ENCODE measurements at regions not wholly inside any gene's neighbourhood (a gene's known extent, or its start where the extent isn't known, plus 50 kb on each side); places are given as distances from the start of the nearest gene placed in this dataset.
"Not testable (repeated sequence)": the region's sequence is repeated elsewhere in the genome, so short reads cannot be mapped to it uniquely, and the experiment has no call there.

DNA sequence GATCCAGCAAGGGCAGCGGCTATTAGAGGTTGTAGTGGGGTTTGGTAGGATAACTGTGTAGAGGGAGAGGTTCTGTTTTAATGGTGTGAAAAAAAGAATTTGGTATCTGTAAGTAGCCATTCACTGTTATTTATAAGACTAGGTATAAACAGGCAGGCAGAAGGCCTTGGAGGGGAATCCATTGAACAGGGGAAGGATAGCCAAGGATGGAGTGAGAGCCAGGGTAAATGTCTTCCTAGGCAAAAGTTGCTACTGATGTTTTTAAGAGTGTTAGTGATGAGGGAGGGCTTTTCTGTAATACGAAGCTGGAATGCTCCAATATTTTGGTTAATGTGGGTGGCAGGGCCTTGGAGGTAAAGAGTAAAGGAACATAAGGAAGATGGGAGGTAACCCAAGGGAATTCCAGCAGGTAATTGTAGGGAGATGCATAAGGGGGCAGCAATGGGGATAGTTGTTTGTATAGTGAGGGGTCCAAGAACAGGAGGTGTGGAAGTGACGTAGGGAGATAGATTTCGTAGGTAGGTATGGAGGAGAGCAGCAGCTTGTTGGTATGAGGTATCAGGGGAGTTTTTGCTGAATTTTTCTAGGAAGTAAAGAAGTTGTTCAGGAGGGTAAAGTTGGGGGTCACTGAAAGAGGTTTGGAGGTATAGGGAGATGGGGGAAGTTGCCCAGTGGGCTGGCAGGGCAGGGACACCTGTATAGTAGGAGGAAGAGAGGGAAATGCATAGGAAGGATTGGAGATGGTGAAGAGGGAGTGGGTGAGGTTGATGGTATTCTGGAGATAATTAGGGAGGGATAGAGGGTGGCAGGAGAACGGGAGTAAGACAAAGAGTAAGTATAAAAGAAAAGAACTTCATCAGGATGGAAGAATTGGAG is 752.4 kb upstream of the ADGRB3 start:
- 72 to 86% methylated on average over 5 of the region's 5 CpGs for WGBS, 2 donors
- DNase-seq (no peak), ATAC-seq (ENCODE audit: low FRiP score) (no peak)
- Histone ChIP-seq H3K27ac (ENCODE audit: low read depth in 1 of 2, low read length in 2 of 2) (no peak overlapping the region), H3K36me3 (ENCODE audit: control insufficient read depth in 1 of 2, insufficient read depth in 2 of 2, low read length in 1 of 2) (no peaks in the 10 kb centered on the region), H3K9me3 (ENCODE audit: control insufficient read depth, low read length) (no peaks in the 10 kb centered on the region), H3K4me1 (ENCODE audit: control insufficient read depth in 1 of 2, insufficient read depth in 2 of 2, low read length in 2 of 2) (no peaks in the 10 kb centered on the region), H3K27me3 (ENCODE audit: control insufficient read depth in 1 of 2, insufficient read depth in 2 of 2, low read length in 1 of 2) (no peaks in the 10 kb centered on the region), H3K4me3 (ENCODE audit: low read length in 2 of 2) (no peak overlapping the region)
- intact Hi-C loops (cut with DNase I): no loop called here

GRCh38 chr6:67881706-67882065 is 753.4 kb upstream of the ADGRB3 start:
- no peak overlapping the region for H3K27ac ChIP-seq (ENCODE audit: low read depth in 1 of 2, low read length in 2 of 2)
- H3K36me3 ChIP-seq (ENCODE audit: control insufficient read depth in 1 of 2, insufficient read depth in 2 of 2, low read length in 1 of 2): no peaks in the 10 kb centered on the region
- intact Hi-C loops (cut with DNase I): no loop called here
- DNase-seq (no peak), ATAC-seq (ENCODE audit: low FRiP score) (peak; percentile 19)
- H3K4me1 ChIP-seq (ENCODE audit: control insufficient read depth in 1 of 2, insufficient read depth in 2 of 2, low read length in 2 of 2): no peaks in the 10 kb centered on the region
- no peaks in the 10 kb centered on the region for H3K27me3 ChIP-seq (ENCODE audit: control insufficient read depth in 1 of 2, insufficient read depth in 2 of 2, low read length in 1 of 2)
- WGBS, 2 donors: 90 to 92% methylated on average over 4 of the region's 4 CpGs
- H3K4me3 ChIP-seq (ENCODE audit: low read length in 2 of 2): no peak overlapping the region
- H3K9me3 ChIP-seq (ENCODE audit: control insufficient read depth, low read length): no peaks in the 10 kb centered on the region

GRCh38 chr6:67880939-67881705 is 754.0 kb upstream of the ADGRB3 start:
- intact Hi-C loops (cut with DNase I): no loop called here
- Histone ChIP-seq H3K27ac (ENCODE audit: low read depth in 1 of 2, low read length in 2 of 2) (no peak overlapping the region), H3K36me3 (ENCODE audit: control insufficient read depth in 1 of 2, insufficient read depth in 2 of 2, low read length in 1 of 2) (no peaks in the 10 kb centered on the region), H3K4me1 (ENCODE audit: control insufficient read depth in 1 of 2, insufficient read depth in 2 of 2, low read length in 2 of 2) (no peaks in the 10 kb centered on the region), H3K9me3 (ENCODE audit: control insufficient read depth, low read length) (no peaks in the 10 kb centered on the region), H3K4me3 (ENCODE audit: low read length in 2 of 2) (no peak overlapping the region), H3K27me3 (ENCODE audit: control insufficient read depth in 1 of 2, insufficient read depth in 2 of 2, low read length in 1 of 2) (no peaks in the 10 kb centered on the region)
- DNase-seq (no peak), ATAC-seq (ENCODE audit: low FRiP score) (no peak)
- 70 to 78% methylated on average over 16 of the region's 16 CpGs for WGBS, 2 donors

GRCh38 chr6:67880343-67880742 is 754.7 kb upstream of the ADGRB3 start:
- WGBS, 2 donors: 91 to 93% methylated on average over 3 of the region's 4 CpGs
- intact Hi-C loops (cut with DNase I); H3K27ac ChIP-seq (ENCODE audit: low read depth in 1 of 2, low read length in 2 of 2); H3K4me3 ChIP-seq (ENCODE audit: low read length in 2 of 2); H3K4me1 ChIP-seq (ENCODE audit: control insufficient read depth in 1 of 2, insufficient read depth in 2 of 2, low read length in 2 of 2); ATAC-seq (ENCODE audit: low FRiP score); H3K27me3 ChIP-seq (ENCODE audit: control insufficient read depth in 1 of 2, insufficient read depth in 2 of 2, low read length in 1 of 2); DNase-seq; H3K36me3 ChIP-seq (ENCODE audit: control insufficient read depth in 1 of 2, insufficient read depth in 2 of 2, low read length in 1 of 2); H3K9me3 ChIP-seq (ENCODE audit: control insufficient read depth, low read length): not testable (repeated sequence)

DNA sequence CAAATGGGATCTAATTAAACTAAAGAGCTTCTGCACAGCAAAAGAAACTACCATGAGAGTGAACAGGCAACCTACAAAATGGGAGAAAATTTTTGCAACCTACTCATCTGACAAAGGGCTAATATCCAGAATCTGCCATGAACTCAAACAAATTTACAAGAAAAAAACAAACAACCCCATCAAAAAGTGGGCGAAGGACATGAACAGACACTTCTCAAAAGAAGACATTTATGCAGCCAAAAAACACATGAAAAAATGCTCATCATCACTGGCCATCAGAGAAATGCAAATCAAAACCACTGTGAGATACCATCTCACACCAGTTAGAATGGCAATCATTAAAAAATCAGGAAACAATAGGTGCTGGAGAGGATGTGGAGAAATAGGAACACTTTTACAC is 755.2 kb upstream of the ADGRB3 start:
- WGBS, 2 donors: 93 to 100% methylated on average over 1 of the region's 1 CpG

GRCh38 chr6:67879105-67879904 is 755.8 kb upstream of the ADGRB3 start:
- H3K4me3 ChIP-seq (ENCODE audit: low read length in 2 of 2); H3K27me3 ChIP-seq (ENCODE audit: control insufficient read depth in 1 of 2, insufficient read depth in 2 of 2, low read length in 1 of 2); H3K36me3 ChIP-seq (ENCODE audit: control insufficient read depth in 1 of 2, insufficient read depth in 2 of 2, low read length in 1 of 2); H3K4me1 ChIP-seq (ENCODE audit: control insufficient read depth in 1 of 2, insufficient read depth in 2 of 2, low read length in 2 of 2); ATAC-seq (ENCODE audit: low FRiP score); H3K27ac ChIP-seq (ENCODE audit: low read depth in 1 of 2, low read length in 2 of 2); intact Hi-C loops (cut with DNase I); H3K9me3 ChIP-seq (ENCODE audit: control insufficient read depth, low read length); DNase-seq: not testable (repeated sequence)
- 92 to 100% methylated on average over 1 of the region's 1 CpG for WGBS, 2 donors

More for the DNA sequence above, 755.2 kb upstream of the ADGRB3 start:
- H3K36me3 ChIP-seq (ENCODE audit: control insufficient read depth in 1 of 2, insufficient read depth in 2 of 2, low read length in 1 of 2); H3K4me1 ChIP-seq (ENCODE audit: control insufficient read depth in 1 of 2, insufficient read depth in 2 of 2, low read length in 2 of 2); DNase-seq; H3K9me3 ChIP-seq (ENCODE audit: control insufficient read depth, low read length); ATAC-seq (ENCODE audit: low FRiP score); intact Hi-C loops (cut with DNase I); H3K27ac ChIP-seq (ENCODE audit: low read depth in 1 of 2, low read length in 2 of 2); H3K27me3 ChIP-seq (ENCODE audit: control insufficient read depth in 1 of 2, insufficient read depth in 2 of 2, low read length in 1 of 2); H3K4me3 ChIP-seq (ENCODE audit: low read length in 2 of 2): not testable (repeated sequence)

- H3K4me3 ChIP-seq (ENCODE audit: low read length in 2 of 2); H3K4me1 ChIP-seq (ENCODE audit: control insufficient read depth in 1 of 2, insufficient read depth in 2 of 2, low read length in 2 of 2); H3K9me3 ChIP-seq (ENCODE audit: control insufficient read depth, low read length); intact Hi-C loops (cut with DNase I); ATAC-seq (ENCODE audit: low FRiP score); H3K27me3 ChIP-seq (ENCODE audit: control insufficient read depth in 1 of 2, insufficient read depth in 2 of 2, low read length in 1 of 2); DNase-seq; H3K36me3 ChIP-seq (ENCODE audit: control insufficient read depth in 1 of 2, insufficient read depth in 2 of 2, low read length in 1 of 2); H3K27ac ChIP-seq (ENCODE audit: low read depth in 1 of 2, low read length in 2 of 2): not testable (repeated sequence)
- 88 to 93% methylated on average over 7 of the region's 7 CpGs for WGBS, 2 donors
Observed at GRCh38 chr6:67878216-67878615, 756.9 kb upstream of the ADGRB3 start.

GRCh38 chr6:67877288-67877687 is 757.8 kb upstream of the ADGRB3 start:
- no peak overlapping the region for H3K4me3 ChIP-seq (ENCODE audit: low read length in 2 of 2)
- 88 to 92% methylated on average over 2 of the region's 2 CpGs for WGBS, 2 donors
- no peak overlapping the region for H3K27ac ChIP-seq (ENCODE audit: low read depth in 1 of 2, low read length in 2 of 2)
- ATAC-seq (ENCODE audit: low FRiP score) (no peak), DNase-seq (no peak)
- intact Hi-C loops (cut with DNase I): no loop called here
- no peaks in the 10 kb centered on the region for H3K36me3 ChIP-seq (ENCODE audit: control insufficient read depth in 1 of 2, insufficient read depth in 2 of 2, low read length in 1 of 2)
- no peaks in the 10 kb centered on the region for H3K4me1 ChIP-seq (ENCODE audit: control insufficient read depth in 1 of 2, insufficient read depth in 2 of 2, low read length in 2 of 2)
- no peaks in the 10 kb centered on the region for H3K27me3 ChIP-seq (ENCODE audit: control insufficient read depth in 1 of 2, insufficient read depth in 2 of 2, low read length in 1 of 2)
- no peaks in the 10 kb centered on the region for H3K9me3 ChIP-seq (ENCODE audit: control insufficient read depth, low read length)

Data from aorta (tissue), 5 donors.